GM19351 (cell line): ENCODE measurements at regions not wholly inside any gene's neighbourhood (a gene's known extent, or its start where the extent isn't known, plus 50 kb on each side); places are given as distances from the start of the nearest gene placed in this dataset.
"Not testable (repeated sequence)": the region's sequence is repeated elsewhere in the genome, so short reads cannot be mapped to it uniquely, and the experiment has no call there.

ENCODE experiments used
- ATAC-seq: cut with Tn5 transposase; IDR thresholded peaks from one replicate; pipeline ENCODE4 v1.9.1; 2021; ENCODE audit warnings: mild to moderate bottlenecking, moderate library complexity; ENCODE audit not compliant: unreplicated experiment

DNA sequence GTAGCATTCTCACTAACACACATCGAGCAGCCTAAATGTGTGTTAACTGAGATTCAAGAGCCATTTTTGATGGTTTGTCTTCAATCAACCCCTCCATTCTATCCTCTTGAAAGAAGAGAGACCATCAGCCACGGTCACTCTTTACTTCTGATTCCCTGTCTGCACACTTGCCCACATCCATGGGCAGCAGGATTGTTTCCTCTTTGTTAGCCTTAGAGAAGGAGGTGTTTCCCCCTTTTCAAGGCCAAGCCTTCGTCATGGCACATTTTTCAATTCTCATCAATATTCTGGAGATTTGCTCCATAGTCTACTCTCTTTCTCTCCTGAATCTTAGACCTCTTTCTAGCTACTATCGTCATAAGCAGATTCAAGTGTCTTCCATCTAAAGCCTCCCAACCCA, 522.4 kb upstream of the NAALADL2 start:
- ATAC-seq, result no peak

DNA sequence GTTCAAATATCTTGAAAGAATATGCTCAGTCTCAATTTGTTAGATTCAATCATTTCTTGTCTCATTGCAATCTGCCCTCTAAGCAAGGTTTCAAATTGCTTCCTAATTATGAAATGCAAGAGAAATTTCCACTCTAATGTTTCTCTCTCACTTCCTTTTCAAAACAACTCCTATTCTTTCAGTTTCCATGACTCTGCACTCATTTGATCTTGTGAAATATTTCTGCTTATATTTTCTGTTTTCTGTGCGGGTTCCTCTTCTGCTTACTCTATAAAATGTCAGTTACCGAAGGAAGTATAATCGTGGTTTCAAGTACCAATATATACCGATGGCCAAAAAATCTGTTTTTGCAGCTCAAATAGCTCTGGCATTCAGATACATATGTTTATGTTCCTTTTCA, 521.9 kb upstream of the NAALADL2 start:
- no peak for ATAC-seq

DNA sequence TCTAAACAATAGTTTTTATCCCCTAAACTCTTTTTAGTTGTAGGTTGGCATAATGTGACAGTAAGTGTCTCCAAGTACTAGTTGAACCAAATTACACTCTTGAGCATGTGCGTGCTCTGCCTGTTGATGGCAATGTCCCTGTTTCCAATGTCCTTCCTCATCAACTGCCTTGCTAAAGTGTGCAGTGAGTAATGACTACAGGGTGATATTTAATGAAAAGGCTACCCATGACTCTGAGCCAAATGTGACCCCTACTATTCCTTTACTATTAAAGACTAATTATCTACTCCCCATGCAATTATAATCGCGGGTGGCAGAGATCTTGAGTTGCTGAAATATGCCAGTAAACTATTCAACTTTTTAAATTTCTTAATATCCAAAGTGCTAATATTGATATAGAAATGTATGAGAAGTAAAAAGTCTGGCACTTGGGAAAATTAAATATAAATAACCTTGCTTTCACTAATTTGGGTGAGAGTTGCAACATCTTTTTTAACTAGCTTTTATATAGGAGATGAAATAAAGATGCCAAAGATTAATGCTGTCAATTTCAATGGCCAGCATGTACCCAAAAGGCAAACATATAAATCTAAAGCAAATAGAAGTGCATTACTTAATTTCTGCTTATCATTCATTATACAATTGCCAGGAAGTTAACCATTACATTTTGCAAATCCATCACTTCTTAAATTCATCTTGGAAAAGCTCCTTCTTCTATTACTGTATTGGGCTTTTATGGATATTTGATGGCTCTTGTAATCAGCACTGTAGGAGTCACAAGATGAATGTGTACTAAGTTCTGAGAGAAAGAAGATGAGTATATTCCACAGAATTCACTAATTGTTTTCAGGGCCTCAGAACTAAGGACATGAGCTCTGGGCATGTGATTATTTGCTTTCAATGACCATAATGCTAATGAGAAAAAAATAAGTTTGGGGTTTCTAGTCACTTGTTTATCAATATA, 518.2 kb upstream of the NAALADL2 start:
- ATAC-seq, result no peak

DNA sequence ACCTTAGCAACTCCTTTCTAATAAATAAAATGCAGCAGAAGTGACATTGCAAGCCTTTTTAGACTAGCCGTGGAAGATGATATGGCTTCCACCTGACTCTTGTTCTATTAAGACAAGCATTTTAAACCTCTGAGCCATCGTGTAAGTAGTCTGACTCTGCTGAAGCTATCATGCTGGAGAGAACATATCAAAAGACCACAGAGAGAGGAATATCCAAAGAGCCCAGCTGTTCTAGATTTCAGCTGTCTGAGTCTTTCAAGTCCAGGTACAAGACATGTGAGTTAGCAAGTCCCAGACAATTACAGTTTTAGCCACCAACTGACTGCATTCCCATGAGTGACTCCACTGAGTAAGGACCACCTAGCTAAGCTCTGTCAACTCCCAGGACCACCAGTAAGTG, 517.0 kb upstream of the NAALADL2 start:
- no peak for ATAC-seq

DNA sequence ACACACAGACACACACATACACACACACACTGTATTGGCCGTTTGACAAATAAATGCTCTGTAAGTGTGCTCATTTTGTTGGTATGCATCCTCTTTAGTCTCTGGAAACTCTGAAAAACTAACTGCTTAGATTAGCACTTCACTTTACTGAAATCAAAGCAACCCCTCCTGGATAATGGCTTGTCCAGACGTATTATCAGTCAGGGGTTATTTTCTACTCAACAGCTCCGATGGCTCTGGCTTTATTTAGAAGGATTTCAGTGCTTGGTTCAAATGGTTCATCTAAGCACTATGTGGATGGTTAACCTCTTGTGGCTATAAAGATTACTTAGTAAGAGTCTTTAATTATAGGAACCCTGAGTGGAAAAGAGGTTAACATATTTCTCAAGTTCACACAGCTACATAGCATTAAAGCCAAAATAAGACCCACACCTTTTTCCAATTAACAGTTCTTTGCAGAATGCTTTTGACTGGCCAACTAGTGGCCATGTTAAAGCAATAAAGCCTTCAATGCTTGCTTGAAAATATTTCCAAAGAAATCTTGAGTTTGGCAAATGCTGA, 516.1 kb upstream of the NAALADL2 start:
- ATAC-seq, result no peak

DNA sequence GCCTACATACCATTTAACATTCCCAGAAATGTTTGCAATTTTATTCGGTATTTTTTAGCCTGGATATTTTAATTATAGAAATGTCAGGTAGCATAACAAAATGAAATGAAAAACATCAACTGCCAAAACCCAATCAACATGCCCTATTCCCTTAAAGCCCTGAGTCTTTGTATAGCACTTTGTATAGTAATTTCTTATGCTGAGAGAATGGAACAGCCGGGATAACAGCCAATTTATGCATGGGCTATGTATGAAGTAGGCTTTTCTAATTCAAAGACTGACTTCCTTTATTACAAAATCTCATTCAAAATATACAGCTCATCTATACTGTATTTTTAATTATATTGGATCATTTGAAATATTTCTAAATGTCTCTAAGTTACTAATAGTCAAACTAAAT, 513.0 kb upstream of the NAALADL2 start:
- no peak for ATAC-seq

DNA sequence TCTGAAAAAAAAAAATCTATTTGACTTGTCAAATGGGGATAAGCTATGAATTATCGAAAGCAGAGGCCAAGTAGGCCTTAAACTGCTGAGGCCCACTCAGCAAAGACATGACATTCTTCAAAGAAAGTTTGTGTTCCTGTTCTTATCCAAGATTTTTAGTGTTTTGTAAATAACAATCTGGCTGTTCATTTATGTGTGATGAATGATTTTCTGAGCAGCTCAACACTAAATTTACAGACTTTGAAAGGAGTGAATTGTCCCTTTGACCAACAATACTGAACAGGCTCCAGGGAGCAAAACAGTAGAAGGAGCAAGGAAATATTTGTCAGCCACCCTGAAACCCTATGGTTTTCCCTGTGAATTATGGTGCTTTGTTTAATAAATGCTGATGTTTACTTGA, 512.6 kb upstream of the NAALADL2 start:
- ATAC-seq, result no peak

DNA sequence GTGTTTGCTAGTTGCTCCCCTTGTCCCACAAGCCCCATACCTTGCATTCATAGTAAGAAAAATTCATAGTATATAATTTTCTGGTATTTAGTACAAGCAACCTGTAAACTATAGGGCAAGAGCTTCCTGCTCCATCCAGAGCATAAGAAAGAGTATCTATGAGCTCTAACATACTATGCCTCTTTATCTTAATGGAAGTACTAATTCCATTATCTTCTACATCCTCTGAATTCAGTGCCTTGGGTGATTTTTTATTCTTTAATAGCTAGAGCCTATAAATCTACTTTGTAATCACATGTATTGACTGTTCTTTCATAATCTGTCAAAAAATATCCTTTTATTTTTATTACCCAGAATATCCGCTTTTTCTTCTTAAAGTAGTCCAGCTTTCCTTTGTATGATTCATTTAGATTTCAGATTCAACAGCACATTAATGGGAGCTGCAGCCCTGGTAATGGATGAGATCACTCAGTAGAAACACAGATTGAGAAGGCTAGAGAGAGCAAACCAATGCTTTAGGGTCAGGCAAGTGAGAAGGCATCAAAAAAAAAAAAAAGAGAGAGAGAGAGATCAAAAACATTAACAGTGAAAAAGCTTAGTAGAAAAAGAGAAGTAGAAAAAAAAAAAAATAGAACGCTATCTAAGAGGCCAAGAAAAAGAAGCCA, 511.5 kb upstream of the NAALADL2 start:
- no peak for ATAC-seq

DNA sequence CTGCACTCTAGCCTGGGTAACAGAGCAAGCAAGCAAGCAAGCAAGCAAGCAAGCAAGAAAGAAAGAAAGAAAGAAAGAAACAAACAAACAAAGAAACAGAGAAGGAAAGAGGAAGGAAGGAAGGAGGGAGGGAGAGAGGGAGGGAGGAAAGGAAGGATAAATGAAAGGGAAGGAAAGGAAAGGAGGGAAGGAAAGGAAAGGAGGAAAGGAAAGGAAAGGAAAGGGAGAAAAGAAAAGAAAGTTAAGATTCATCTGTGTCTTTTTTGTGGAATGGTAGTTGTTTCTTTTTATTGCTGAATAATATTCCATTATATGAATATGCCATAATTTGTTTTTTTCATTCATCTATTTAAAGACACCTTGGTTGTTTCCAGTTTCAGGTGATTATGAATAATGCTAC, 506.9 kb upstream of the NAALADL2 start:
- no peak for ATAC-seq

DNA sequence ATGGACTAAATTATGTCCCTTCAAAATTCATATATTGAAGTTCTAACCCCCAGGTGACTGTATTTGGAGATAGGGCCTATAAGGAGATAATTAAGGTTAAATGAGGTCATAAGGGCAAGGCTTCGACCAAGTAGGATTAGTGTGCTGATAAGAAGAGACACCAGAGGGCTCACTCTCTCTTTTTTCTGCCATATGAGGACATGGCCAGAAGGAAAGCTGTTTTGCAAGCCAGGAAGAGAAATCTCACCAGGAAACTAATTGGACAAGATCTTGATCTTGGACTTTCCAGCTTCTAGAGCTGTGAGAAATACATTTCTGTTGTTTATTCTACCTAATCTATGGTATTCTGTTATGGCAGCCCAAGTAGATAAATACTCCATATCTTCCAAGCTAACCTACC, 503.6 kb upstream of the NAALADL2 start:
- ATAC-seq, result peak; percentile 77

DNA sequence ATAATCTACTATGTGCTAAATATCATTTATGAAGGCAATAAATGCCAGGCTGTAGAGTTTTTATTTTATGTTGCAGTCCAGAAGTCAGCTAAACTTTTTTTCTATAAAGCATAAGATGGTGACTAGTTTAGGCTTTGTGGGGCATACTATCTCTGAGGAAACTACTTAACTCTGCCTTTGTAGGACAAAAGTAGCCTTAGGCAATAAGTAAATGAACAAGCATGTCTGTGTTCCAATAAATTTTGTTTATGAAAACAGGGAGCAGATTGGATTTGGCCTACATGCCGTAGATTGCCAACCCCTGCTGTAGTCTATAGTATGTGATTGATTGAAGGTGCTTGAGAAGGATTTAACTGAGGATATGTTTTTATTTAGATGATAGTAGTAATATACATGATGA, 502.5 kb upstream of the NAALADL2 start:
- no peak for ATAC-seq

DNA sequence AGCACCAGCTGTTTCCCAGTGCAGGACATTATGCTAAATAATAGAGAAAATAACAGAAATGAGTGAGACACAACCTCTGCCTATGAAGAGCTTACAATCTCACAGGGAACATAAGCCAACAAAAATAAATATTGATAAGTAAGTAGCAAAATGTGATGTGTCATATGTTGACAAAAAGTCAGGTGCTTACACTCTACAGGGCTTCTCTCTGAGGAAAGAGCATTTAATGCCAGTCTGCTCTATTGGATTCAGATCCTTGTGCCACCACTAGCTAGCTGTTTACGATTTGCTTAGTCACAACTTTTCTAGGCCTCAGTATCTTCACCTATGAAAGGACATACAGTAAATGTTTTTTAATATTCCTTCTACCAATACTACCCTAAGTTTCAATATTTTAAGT, 500.9 kb upstream of the NAALADL2 start:
- no peak for ATAC-seq

DNA sequence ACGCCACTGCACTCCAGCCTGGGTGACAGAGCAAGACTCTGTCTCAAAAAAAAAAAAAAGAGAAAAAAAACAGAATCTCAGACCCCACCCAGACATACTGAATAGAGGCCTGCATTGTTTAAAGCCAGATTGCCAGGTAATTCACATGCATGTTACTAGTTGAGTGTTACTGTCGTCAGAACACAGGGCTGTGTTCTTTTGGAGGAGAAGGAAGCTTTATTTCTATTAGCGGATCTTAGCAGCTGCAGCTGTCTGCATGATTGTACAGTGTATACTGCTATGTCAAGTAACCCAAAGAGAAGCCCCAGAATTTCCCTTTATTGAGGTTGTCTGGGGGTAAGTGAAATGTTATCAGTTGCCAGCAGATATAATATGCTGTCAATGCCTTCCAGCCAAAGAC, 496.6 kb upstream of the NAALADL2 start:
- ATAC-seq, result no peak

DNA sequence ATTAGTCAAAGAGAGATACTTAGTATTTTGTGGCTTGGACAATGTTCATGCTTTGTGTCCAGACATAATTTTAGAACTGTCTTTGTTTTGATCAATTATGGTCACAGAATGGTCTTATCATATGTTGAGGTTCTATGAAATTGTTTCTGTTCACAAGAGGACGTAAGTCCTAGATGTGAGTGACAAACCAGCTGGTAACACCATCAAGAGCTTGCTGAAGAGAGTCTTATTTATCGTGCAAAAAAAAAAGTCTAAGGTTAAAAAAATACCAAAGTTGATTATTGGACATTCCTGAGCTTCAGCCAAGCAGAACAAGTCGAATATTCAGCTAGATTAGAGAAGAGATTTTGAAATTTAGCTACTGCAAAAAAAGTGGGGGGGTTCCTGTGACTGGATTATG, 495.9 kb upstream of the NAALADL2 start:
- no peak for ATAC-seq

DNA sequence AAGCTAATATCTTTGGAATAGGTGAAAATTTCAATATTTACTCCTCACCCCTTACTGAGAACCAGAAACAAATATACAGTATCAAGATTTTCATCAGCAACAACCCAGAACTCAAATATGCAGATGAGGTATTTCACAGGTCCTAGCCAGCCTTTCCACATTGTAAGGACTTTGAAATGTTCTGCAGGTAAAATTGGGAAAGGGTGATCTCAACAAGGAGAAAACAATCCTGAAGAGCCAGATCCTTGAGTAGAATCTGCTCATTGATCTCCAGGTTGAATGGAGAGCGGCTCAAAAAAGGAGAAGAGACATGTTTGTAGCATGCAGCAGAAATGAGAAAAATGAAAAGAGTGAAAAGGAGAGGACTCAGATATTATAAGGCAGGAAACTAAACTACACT, 493.3 kb upstream of the NAALADL2 start:
- no peak for ATAC-seq

DNA sequence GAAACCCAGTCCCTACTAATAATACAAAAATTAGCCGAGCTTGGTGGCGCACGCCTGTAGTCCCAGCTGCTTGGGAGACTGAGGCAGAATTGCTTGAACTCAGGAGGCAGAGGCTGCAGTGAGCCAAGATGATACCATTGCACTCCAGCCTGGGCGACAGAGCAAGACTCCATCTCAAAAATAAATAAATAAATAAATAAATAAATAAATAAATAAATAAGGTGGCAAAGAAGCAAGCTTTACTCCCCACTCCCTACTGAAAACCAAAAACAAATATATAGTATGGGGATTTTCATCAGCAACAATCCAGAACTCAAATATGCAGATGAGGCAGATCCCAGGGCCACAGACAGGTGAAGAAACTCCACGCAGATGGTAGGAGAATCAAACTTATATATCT, 492.2 kb upstream of the NAALADL2 start:
- not testable (repeated sequence) for ATAC-seq

DNA sequence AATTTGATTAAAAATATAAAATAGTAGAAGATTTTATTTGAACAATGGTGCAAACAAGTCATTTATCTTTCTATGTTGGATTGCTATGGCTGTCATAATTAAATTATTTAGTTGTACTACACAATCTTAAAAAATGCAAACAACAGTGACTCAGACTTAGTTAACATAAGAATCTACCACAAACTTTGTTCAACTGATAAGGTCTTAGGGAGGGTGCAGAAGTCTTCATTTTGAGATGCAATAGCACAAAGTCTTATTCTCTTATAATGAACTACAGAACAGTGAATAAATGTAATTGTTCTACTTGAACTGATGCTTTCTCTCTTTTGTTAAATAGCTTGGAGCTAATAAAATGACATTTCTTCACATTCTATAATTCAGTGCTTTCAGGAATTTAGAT, 482.8 kb upstream of the NAALADL2 start:
- no peak for ATAC-seq

DNA sequence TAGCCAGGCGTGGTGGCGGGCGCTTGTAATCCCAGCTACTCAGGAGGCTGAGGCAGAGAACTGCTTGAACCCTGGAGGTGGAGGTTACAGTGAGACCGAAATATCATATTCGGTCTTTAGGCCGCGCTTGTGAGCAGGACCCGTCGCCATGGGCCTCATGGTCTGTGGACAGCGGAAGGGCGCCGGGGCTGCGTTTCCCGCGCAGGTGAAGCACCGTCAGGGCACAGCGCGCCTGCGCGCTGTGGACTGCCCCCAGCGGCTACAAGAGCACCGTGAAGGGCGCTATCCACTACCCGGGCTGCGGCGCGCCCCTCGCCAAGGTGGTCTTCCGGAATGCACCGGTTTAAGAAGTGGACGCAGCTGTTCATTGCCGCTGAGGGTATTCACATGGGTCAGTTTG, 482.0 kb upstream of the NAALADL2 start:
- ATAC-seq, result no peak

DNA sequence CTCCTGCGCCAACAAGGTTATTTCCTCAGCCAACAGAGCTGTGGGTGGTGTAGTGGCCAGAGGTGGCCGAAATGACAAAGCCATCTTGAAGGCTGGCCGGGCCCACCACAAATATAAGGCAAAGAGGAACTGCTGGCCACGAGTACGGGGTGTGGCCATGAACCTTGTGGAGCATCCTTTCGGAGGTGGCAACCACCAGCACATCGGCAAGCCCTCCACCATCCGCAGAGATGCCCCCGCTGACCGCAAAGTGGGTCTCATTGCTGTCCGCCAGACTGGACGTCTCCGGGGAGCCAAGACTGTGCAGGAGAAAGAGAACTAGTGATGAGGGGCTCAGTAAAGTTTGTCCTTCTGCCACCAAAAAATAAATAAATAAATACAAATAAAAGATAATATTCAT, 481.4 kb upstream of the NAALADL2 start:
- ATAC-seq, result no peak

DNA sequence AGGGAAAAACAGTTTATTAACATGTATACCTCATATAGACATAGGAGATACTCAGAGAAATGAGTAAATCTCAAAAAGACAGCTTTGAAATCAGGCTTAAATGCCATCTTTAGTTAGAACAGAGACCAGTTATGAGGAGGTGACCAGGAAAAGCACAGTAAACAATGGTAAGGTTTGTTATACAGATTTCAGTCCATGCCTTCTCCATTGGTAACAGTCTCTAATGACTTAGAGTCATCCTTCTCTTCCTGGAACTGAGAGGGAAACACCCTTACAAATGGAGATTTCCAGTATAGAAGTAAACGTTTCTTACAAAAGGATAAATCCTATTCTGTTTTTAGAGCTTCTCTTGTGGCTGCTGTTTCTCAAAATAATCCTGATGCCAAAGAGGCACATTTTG, 476.3 kb upstream of the NAALADL2 start:
- no peak for ATAC-seq

DNA sequence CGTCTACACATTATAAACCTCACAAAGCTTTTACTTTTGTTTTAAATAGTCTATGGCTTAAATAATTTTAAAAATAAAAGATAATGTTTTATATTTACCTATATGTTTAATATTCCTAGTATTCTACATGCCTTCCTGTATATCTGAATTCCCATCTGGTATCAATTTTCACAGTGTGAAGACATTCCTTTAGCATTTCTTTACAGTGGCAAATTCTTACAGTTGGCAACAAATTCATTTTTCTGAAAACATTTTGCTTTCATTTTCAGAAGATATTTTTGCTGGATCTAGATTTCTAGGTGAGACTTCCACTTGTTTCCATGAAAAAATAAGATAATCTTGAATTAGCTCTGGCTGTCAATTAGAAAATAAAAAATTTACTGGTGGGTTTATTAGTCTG, 471.4 kb upstream of the NAALADL2 start:
- no peak for ATAC-seq

DNA sequence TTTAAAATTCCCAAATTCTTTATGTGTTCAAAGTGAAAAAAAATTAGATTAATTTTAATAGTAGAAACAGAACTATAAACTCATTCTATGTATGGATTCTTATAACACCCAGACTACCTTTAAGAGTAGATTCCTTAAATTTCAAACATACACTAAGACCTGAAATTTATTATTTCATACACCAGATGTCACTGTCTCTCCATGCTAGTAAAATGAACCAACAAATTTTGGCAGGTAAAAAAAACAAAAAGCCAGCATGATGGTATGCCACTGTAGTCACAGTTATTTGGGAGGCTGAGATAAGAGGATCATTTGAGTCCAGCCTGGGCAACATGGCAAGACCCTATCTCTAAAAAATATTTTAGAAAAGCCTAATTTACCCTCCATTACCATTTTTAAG, 461.3 kb upstream of the NAALADL2 start:
- no peak for ATAC-seq
